VCaP (cell line): ENCODE measurements at regions not wholly inside any gene's neighbourhood (a gene's known extent, or its start where the extent isn't known, plus 50 kb on each side); places are given as distances from the start of the nearest gene placed in this dataset.

Experiments used
- H3K27ac ChIP-seq: fragments of 450-650 bp; 2 replicates; pipeline ENCODE4 v1.5.1; 2017
- TF ChIP-seq, protein P1 (sequence below): fragments of 450-650 bp; conservative IDR thresholded peaks from 2 replicates; pipeline ENCODE4 v1.5.1; 2017; ENCODE audit warnings: mild to moderate bottlenecking, moderate library complexity

DNA sequence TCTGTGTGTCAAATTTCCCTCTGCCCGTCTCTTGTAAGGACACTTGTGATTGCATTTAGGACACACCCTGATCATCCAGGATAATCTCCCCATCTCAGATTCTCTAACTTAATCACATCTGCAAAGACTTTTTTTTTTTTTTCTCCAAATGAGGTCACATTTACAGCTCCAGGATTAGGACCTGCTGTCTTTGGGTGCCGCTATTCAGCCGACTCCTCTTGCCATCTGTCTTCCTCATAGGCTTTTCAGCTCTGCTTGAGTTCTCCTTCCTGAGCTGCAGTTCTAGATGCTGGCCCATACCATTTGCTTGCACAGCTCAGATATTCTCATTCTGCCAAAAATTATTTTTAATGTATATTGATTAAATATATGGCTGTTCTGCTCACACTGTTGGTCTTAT lies 94.3 kb upstream of the TLE3 start:
- H3K27ac ChIP-seq: no peak overlapping the region
- TF ChIP-seq, protein P1, sequence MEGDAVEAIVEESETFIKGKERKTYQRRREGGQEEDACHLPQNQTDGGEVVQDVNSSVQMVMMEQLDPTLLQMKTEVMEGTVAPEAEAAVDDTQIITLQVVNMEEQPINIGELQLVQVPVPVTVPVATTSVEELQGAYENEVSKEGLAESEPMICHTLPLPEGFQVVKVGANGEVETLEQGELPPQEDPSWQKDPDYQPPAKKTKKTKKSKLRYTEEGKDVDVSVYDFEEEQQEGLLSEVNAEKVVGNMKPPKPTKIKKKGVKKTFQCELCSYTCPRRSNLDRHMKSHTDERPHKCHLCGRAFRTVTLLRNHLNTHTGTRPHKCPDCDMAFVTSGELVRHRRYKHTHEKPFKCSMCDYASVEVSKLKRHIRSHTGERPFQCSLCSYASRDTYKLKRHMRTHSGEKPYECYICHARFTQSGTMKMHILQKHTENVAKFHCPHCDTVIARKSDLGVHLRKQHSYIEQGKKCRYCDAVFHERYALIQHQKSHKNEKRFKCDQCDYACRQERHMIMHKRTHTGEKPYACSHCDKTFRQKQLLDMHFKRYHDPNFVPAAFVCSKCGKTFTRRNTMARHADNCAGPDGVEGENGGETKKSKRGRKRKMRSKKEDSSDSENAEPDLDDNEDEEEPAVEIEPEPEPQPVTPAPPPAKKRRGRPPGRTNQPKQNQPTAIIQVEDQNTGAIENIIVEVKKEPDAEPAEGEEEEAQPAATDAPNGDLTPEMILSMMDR: no peak

DNA sequence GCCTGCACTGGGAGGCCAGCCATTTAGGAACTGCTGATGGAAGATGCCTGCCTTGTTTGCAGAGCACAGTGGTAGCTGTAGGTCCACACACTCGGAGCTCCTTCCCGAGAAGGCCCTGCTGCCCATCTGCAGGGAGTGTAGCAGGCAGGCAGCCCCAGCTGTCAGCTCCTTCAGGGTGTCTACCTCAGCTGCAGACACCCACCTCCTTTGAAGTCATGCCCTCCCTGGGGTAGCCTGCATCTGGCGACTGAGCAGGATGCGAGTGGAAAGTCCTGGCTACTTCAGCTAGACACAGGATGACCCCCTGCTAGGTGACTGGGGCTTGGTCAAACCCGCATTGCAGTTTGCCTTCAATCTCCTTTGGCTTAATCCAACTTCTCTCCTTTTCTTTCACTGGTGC lies 93.2 kb upstream of the TLE3 start:
- TF ChIP-seq, protein P1: no peak
- H3K27ac ChIP-seq: no peak overlapping the region

DNA sequence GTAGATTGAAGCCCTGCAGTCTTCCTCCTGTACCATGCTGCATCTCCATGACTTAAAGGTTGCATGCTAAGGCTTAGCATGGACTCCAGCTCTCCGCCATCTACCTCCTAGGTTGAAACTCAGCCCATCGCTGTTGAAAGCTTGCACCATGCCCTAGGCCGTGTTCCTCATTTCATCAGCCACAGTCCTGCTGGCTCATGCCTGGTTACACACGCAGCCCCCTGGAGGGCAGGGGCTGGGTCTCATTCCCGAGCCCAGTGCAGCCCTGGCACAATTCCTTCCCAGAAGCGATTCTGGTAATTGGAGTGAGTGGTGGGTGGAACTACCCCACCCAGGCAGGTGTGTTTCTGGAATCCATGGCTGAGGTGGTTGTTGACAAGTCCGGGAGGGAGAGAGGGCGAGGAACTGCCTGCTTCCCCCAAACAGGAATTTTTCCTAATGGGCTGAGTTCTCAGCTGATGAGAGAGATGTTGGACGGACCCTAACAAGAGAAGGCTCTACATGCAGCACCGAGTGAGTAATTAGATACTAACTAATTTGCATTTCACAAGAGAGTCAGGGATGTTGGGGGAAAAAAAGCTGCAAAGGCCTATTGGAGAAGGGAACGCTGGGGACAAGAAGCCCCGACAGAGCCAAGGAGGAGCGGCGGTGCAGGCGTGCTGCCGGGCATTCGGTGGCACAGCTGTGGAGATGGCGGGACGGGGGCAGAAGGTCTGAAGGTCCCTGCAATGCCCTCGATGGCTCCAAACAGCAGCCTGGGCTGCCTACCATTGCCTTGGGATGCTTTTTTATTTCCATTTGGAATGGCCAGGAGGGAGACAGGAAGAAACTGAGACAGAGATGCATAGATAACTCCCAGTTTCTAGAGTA lies 92.3 kb upstream of the TLE3 start:
- H3K27ac ChIP-seq: no peak overlapping the region
- TF ChIP-seq, protein P1: no peak

DNA sequence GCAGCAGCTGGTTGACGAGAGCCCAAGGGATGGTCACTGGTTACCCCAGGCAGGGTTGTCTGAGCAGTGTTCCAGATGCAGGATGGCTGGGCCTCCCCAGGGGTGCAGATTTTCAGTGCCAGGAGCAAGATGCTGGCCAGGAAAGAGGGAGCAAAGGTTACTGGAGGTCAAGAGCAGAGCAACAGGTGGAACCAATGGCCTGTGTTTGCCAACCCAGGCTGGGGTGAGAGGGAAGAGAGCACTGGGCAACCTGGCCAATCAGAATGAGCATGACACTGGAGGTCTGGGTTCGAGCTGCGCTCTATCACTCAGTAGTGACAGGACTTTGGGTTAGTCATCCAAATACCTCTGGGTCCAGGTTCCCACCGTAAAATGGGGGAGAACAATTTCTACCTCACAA lies 90.6 kb upstream of the TLE3 start:
- TF ChIP-seq, protein P1: no peak
- no peak overlapping the region for H3K27ac ChIP-seq

DNA sequence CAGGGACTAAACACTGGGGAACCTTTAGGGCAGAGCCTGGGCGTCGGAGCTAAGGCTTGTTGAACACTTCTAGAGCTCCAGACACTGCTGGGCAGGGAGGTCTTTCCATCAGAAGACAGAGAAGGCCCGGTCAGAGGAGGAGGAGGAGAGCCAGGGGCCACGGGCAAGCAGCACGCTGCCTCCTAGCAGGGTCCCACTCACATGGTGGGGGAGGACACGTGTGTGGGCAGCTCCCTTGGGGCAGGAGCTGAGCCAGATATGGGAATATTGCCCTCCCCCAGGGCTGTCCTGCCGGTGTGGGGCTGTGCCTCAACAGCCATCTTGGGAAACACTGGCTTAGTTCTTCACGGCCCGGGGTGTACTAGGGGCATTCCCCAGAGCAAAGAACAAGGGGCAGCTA lies 89.6 kb upstream of the TLE3 start:
- TF ChIP-seq, protein P1: no peak
- H3K27ac ChIP-seq: no peak overlapping the region

DNA sequence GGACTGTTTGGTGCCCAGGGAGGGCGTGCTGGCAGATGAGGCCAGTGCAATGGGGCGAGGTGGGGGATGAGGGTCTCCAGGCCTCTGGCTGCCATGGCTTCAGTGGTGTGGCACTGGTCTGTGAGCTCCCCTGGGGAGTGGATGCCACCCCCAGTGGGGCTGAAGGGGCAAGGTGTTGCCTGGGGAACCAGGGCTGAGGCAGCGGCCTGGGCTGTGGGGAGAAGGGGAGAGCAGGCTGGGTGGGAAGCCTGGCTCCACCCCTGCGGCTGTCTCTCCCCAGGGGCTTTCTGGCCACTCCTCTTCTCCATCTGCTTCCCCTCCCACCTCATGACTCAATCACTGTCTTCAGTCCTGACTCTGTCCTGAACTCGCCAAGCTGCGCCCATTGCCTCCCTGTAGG lies 88.4 kb upstream of the TLE3 start:
- TF ChIP-seq, protein P1: no peak
- H3K27ac ChIP-seq: no peak overlapping the region

DNA sequence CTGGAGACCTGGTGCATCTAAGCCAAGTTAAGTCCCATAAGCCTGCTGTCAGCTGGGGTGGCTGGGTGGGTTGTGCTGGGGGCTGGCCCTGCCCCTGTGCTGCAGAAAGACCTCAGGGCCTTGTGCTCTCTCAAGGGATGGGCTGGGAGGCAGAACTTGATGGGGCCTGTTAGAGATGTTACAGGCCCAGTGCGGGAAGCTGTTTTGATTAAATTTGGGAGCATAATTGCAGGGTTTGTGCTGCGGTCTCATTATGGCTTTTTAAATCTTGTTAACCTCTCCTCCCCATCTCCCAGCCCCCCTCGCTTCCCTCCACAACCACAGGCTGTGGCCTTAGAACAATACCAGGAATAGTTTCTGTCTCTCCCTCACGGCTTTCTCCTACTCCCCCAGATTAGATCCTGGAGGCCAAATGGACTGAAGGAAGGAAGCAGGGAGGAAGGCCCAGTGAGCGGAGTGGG lies 87.6 kb upstream of the TLE3 start:
- no peak overlapping the region for H3K27ac ChIP-seq

More for the DNA sequence above, 87.6 kb upstream of the TLE3 start:
- TF ChIP-seq, protein P1: no peak
